HG03520 (cell line): ENCODE measurements at regions not wholly inside any gene's neighbourhood (a gene's known extent, or its start where the extent isn't known, plus 50 kb on each side); places are given as distances from the start of the nearest gene placed in this dataset.
"Not testable (repeated sequence)": the region's sequence is repeated elsewhere in the genome, so short reads cannot be mapped to it uniquely, and the experiment has no call there.

ENCODE experiments used
- ATAC-seq: cut with Tn5 transposase; IDR thresholded peaks from one replicate; pipeline ENCODE4 v1.9.1; 2021; ENCODE audit warnings: mild to moderate bottlenecking, moderate library complexity; ENCODE audit not compliant: unreplicated experiment

DNA sequence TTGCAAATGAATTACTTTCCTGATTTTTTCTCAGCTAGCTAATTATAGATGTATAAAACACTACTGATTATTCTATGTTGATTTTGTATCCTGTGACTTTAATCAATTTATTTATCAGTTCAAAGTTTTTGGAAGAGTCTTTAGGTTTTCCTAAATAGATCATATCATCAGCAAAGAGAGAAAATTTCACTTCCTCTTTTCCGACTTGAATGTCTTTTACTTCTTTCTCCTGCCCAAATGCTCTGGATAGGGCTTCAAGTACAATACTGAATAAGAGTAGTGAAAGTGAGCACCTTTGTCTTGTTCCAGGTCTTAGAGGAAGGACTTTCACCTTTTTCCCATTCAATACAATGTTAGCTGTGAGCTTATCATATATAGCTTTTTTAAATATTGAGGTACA, 417.9 kb downstream of the PDGFC start:
- ATAC-seq: no peak

DNA sequence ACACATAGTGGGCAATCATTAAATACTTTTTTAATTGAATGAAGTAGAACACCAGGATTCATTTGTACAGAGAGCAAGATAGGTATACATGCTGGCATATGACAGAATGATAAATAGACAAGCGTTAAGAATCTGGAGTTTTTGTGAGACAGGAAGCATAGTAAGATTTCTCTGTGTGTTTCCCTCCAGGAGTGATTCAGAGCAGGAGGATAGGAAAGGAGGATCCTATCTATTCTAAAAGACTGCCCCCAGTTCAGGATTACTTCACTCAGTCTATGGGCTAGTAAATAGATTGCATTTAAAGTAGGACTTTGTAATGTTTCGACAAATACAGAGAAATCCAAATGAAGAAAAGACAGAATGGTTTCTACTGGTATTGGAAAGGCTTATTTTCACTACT, 423.7 kb downstream of the PDGFC start:
- ATAC-seq: no peak

DNA sequence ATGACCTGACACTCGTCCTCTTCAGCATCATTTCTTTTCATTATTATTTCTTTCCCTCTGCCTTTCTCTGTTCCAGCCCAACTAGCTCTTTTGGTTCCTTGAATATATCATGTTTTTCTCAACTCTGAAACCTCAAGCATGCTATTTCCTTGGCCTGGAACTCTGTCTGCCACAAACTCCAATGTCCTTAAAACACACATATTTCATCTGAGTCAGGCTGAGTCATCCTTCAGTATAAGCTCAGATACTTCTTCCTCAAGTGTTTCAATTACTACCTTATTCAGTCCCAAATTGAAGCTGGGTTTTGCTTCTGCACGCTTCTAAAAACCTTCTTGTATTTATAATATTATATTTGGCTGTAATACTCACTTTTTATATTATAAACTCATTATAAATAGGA, 424.2 kb downstream of the PDGFC start:
- no peak for ATAC-seq

DNA sequence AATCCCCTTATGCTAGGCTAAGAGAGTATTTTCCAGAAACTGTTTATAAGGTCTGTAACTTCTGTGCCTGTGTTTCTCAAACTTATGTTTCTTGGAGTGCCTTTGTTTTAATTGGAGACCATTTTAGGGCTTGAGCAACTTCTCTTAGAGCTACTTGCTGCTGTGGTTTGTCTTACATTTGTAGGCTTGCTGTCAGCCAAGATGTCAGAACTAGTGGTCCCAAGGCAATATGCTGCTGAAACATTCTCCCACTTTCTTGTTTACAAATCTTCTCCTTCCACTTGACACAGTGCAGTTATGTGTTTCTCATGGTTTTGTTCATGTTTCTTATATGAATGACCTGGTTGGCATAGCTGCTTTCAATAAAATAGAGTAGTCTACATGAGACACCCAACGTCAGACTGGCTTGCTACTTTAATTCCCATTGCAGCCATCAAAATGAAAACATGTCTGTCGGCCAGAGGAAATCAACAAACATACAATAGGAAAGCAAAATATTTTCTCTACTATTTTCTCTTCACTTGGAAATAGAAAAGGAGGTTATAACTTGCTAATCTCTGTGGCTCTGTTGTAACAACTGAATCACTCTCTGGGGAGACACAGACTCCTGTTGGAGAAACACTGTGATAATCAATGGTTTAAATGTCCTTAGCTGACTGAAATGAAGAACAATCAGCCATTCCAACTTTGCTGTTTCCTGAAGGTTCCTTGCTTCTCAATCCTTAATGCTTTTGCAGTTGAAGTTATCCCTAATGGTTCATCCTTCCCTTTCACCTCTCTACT, 426.4 kb downstream of the PDGFC start:
- no peak for ATAC-seq

DNA sequence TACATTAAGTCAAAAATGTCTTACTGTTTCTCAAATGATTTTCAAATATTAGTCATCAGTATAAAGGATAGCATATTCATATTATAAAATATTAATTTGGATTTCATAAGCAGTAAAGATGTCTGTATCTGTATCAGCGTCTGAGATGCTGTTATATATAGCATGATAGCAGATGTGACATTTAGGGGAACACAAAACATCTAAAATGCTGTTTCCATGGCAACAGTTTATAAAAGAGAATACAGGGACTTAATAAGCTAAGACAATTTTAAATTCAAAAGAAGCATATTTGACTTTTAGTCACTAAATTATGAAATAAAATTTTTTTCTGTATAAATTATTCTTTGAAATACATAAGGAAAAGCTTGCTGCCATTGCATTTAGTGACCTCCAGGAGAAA, 432.2 kb downstream of the PDGFC start:
- ATAC-seq: no peak

DNA sequence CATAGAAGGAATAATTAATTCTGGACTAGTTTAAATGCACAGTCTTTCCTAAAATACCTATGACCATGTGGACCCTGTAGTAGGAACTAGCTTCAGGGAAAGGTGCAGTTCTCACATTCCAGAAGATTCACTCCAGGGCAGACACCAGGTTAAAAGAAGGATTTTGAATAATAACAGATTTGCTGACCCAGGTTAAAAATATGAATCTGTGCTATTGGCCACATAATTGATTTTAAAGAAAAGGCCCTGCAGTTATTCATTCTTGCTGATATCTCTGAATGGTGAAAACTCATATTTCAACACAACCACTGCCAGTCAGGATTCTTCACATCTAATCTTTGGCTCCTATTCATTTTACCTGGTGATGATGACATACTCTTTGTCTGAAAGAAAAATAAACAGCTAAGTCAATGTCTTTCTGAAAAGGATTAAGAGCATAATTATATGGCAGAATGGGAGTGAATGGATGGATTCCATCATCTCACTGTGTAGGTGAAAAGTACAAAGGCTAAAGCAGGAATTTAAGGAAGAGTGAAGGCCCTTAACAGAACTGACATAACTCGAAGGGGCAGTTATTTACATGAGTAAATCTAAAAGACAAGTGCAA, 432.8 kb downstream of the PDGFC start:
- ATAC-seq: no peak

DNA sequence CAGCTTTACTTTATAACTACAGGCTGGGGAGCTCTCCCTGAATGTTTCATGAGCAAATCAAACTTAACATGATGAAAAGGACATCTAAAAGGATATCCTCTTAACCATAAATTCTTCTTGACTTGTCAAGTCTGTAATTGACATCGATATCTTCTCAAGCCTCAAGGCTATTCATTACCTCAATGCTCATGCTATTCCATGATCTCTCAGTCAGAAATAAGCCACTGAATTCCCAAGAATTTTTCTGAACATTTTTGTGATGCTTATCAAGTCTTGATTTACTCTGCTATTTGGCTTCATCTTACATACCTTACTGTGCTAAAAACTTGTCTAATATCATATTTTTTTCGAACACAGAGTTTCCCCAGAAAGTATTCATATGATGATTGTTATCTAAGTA, 433.4 kb downstream of the PDGFC start:
- no peak for ATAC-seq

DNA sequence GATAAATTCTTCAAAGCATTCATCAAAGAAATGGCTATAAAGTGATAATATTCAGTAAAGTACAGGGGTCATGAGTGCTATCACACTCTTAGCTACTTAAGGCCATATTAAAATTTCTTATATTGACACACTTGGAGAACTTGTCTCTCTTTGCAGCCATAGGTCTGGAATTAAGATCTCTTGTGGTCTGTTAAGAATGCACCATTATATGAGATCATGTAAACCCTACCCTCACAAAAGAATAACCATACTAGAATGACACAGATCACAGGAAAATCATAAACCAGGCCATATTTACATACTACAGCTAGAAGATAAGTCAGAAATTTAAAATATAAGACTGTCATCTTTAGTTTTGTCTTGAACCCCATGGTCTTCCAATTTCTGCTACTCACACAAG, 434.3 kb downstream of the PDGFC start:
- no peak for ATAC-seq

DNA sequence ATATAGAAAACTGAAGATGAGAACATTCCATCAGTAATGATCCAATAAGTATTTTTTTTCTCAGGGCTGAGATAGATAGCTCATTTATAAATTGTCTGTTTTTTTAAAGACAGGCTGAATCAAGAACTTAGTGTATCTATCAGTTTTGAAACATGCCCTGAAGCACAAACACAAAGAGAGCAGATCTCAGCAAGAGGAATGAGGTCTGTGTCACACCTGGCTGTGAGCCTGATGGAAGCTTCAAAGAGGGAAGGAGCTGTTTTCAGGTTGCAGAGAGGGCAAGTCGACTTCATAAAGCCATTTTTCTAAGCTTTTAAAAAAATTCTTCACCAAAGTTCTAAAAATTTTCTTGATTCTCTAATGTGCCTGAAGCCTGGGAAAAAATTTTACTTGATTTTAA, 434.9 kb downstream of the PDGFC start:
- no peak for ATAC-seq

DNA sequence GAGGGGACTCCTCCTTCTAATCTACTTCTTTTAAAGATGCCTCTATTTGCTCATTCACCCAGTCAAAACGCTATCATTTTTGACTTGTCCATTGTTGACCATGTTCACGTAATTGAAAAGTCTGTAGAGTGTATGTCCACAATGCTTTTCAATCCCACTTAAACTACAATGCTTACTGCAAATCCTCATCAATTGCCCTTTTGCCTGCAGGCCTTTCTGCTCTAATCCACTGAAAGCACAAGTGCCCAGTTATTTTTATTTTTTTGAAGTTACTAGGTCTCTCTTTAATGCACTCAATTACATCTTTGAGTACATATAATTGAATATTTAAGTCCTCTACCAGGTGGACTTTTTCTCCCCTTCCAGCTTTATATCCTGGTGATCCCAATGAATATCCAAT, 437.4 kb downstream of the PDGFC start:
- no peak for ATAC-seq

DNA sequence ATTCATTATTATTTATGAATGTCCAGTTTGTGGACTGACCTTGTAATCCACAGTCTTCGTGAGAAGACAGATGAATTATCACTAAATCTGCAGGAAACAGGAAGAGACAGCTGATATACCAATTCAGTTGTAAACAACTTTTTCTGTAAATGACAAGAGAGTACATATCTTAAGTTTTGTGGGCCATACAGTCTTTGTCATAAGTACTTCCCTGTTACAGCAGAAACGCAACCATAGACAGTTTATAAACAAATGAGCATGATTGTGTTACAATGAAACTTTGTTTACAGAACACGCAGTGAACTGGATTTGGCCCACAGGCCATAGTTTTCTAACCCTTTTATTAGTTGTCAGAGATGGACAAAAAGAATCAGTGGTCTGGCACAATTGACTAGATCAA, 443.4 kb downstream of the PDGFC start:
- no peak for ATAC-seq

DNA sequence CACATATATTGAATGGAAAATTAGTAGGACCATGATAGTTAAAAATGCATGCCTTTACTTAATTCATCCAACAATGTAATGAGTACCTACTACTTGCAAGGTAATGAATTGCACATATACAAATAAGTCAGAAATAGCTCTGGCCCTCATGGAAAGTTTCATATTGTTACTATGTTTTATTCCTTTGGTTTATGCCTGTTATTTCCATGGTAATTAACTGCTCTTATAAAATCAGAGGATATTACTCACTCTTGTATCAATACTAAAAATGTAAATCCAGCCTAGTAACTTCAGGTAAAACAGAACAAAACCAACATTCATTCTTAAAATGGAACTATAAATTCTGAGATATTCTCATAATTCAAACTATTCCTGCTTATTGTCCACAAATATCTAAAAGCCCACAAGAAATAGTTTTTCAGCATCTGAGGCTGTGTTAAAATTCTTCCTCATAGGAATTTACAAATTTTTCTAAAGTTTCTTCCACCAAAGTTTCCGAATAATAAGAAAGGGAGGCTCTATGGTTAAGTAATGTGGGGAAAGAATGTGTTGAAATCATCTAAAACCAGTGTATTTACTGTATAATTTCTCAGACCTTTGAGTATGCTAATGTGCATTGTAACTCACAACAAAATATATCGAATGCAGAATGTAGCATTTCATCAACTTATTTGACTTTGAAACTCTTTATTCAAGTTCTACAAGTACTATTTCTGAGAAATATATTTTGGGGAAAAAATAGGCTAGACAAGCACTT, 444.2 kb downstream of the PDGFC start:
- no peak for ATAC-seq

DNA sequence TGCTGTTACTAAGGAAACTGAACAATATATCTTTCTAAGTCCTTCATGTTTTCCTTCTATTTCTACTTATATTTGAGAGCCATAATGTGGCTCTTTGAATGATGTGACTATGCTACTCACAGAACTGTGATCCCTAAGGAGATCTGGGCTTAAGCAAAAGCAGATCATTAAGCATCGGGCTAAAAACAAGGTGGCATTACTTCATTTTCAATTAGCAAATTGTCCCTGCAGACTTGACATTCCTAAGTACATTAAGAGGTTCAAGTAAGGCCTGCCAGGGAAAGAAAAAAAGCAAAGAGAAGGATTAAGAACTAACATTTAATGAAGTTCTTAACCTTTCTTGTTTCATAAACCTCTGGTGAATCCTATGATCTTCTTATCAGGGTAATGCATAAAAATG, 447.6 kb downstream of the PDGFC start:
- ATAC-seq: no peak

DNA sequence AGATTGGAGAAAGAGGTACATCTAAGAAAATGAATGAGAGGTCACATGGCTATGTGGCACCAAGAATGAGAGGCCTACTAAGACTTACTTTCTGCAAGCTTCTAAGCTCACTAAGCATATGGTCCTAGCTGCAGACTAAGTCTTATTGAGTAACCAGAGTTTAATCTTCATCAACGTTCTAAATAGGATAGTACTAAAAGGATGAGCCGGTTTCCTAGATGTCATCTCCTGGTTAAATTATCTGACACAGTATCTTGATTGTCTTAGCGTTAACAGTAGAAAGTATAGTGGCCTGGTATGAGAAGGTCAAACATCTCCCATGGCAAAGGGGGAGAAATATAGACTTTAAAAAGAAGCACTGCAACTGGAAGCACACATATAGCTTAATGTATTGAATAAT, 448.1 kb downstream of the PDGFC start:
- no peak for ATAC-seq

DNA sequence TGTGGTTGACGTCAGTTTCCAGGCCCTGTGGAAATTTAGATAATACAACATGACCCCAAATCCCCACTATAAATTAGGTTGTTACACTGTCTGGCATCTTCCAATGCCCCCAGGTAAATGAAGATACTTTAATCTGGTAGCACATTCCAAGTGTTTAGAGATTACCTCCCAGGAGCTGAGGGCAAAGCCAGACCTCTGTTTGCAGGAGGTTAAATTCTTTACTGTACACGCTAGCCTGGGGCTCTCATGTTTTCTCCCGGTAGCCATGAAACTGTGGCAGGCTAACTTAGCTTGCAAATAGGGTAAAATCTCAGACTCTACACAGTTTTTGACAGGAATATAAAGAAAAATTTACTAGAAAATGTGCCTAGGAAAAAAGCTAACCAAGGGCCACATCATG, 450.0 kb downstream of the PDGFC start:
- no peak for ATAC-seq

DNA sequence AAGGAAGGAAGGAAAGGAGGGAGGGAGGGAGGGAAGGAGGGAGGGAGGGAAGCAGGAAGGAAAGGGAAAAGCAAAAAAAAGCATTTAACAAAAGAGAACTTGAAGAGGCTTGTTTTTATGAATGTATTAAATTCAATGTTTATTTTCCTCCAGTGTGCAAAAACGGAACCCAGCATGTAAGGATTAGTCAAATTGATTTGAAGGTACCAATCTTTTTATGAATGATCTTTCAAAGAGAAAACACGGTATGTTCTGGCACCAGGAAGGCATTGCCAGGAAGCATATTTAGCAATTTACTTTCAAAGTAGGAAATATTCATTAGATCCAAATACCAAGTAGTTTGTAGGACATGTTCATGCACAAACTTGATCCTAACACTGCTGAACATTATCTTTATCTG, 453.6 kb downstream of the PDGFC start:
- no peak for ATAC-seq

DNA sequence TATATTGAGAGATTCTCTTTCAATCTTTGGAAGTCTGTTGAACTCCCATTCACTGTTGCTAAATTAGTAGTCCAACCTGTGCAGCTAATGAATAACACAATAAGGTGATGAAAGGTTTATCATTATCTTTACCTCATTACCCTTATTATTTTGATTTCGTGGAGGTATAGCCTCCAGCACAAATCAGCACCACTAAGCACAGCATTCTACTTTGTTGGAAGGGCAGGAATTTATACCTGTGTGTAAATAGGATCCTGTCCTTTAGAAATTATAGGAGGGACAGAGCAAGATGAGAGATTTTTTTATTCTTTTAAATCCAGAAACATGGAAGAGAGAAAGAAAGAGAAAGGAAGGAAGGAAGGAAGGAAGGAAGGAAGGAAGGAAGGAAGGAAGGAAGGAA, 454.1 kb downstream of the PDGFC start:
- no peak for ATAC-seq

DNA sequence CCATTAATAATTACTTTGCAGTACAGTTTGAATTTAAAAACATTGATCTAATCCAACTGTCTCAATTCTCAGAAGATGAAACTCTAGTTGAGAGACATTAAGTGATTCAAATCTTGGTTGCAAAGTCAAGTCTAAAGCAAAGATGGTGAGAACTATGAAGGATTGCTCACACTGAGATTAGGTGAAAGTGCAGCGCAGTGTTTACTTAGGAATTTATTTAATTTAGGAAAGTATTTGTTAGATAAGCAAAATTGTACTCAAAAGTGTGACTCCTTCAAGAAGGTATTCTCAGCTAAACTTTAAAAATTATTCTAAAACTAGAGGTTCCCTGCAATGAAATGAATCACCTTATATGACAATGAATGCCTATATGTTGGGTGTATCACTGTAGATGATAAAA, 454.9 kb downstream of the PDGFC start:
- no peak for ATAC-seq

DNA sequence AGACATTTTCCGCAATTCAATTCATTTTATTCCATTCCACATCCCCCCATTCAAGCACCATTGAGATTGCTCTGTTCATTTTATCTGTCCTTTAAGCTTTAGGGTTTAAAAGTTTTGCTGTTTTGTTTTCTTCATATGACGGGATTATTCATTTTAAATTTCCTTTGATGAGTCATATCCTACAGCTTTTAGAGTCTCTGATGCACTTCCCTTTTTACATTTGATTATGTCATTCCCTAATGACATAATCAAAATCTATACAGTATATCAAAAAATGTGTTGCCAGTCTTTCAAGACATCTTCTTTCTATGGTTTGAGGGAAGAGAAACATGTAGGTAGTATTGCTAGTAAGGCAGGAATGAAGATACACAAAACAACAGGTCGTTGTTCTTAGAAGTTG, 456.3 kb downstream of the PDGFC start:
- no peak for ATAC-seq

DNA sequence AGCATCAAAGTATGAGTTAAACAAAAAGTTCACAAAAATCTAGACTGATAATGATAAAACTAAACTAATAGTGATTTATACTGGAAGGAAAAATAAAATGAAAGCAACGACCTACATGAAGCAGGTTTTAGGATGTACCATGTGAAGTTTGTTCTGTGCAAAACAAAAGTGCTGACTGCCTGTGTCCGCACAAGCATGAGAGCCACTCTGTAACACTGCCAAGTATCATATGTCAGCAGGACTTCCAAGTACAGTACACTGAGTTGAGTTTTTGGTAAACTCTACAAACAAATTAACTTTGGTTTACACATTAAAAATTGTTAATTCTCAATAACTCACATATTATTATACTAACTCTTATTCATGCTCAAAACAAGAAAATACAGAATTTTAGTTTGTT, 459.0 kb downstream of the PDGFC start:
- ATAC-seq: no peak

DNA sequence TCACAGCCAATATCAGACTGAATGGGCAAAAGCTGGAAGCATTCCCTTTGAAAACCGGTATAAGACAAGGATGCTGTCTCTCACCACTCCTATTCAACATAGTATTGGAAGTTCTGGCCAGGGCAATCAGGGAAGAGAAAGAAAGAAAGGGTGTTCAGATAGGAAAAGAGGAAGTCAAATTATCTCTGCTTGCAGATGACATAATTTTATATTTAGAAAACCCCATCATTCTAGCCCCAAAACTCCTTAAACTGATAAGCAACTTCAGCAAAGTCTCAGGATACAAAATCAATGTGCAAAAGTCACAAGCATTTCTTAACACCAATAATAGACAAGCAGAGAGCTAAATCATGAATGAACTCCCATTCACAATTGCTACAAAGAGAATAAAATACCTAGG, 461.7 kb downstream of the PDGFC start:
- ATAC-seq: not testable (repeated sequence)

DNA sequence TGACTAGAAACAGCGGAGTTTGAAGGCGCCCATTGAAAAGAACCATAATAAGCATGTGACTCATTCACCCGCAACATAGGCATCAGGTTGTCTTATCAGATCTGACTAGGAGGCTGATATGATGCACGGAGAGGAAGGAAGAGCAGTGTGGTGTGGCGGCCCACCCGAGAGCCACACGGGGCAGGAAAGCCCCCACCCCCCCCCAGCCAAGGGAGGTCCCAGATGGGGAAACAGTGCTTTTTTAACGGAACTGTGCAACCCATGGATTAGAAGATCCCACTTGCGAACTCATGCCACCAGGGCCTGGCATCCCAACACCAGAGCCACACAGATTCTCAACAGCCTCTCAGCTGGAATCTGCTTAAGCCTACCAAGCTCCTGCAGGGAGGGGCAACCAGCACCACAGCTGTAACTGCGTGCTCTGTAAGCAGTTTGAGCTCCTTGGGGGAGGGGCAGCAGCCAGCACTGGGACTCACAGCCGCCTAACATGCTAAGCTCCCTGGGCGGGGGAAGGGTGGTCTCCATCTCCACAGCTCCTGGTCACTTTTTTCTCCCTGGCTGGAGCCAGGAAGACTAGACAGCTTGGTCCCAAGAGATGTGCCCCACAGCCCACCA, 466.2 kb downstream of the PDGFC start:
- no peak for ATAC-seq
